Ascending aorta (tissue), 2 donors: ENCODE measurements at regions not wholly inside any gene's neighbourhood (a gene's known extent, or its start where the extent isn't known, plus 50 kb on each side); places are given as distances from the start of the nearest gene placed in this dataset.

Experiments
- DNase-seq, 2 donors: peaks; one replicate each; pipeline ENCODE4 v3.0.0-alpha.2; 2019; ENCODE audit warnings: low spot score in 2 of 2
- H3K27ac ChIP-seq, 2 donors: fragments of 200-600 bp; sonication (generic); one replicate each; pipeline ENCODE4 v1.5.1; 2016 to 2017; ENCODE audit warnings: mild to moderate bottlenecking in 1 of 2
- H3K27me3 ChIP-seq: fragments of 200-600 bp; sonication (generic); one replicate; pipeline ENCODE4 v1.5.1; 2017
- H3K36me3 ChIP-seq, 2 donors: fragments of 200-600 bp; sonication (generic); one replicate each; pipeline ENCODE4 v1.5.1; 2016
- H3K4me1 ChIP-seq, 2 donors: fragments of 200-600 bp; sonication (generic); one replicate each; pipeline ENCODE4 v1.5.1; 2016 to 2017; ENCODE audit warnings: mild to moderate bottlenecking in 1 of 2
- H3K4me3 ChIP-seq, 2 donors: fragments of 200-600 bp; sonication (generic); one replicate each; pipeline ENCODE4 v1.5.1; 2016 to 2017; ENCODE audit warnings: mild to moderate bottlenecking in 1 of 2
- H3K9me3 ChIP-seq, 2 donors: fragments of 200-600 bp; sonication (generic); one replicate each; pipeline ENCODE4 v1.5.1; 2016
- intact Hi-C: fragments of 100-400 bp; cut with DNase I; formaldehyde crosslinking; loops from one replicate; pipeline ENCODE4 v1.15.1; 2023
- TF ChIP-seq, protein P1 (sequence below), 3 experiments: fragments of 200-600 bp in 2 of 3; fragments of 450-650 bp in 1 of 3; sonication (generic) in 2 of 3; IDR thresholded peaks; one replicate each; pipeline ENCODE4 v1.5.1; 2016 to 2019; ENCODE audit warnings: antibody characterized with exemption in 3 of 3, mild to moderate bottlenecking in 1 of 3, moderate library complexity in 1 of 3

DNA sequence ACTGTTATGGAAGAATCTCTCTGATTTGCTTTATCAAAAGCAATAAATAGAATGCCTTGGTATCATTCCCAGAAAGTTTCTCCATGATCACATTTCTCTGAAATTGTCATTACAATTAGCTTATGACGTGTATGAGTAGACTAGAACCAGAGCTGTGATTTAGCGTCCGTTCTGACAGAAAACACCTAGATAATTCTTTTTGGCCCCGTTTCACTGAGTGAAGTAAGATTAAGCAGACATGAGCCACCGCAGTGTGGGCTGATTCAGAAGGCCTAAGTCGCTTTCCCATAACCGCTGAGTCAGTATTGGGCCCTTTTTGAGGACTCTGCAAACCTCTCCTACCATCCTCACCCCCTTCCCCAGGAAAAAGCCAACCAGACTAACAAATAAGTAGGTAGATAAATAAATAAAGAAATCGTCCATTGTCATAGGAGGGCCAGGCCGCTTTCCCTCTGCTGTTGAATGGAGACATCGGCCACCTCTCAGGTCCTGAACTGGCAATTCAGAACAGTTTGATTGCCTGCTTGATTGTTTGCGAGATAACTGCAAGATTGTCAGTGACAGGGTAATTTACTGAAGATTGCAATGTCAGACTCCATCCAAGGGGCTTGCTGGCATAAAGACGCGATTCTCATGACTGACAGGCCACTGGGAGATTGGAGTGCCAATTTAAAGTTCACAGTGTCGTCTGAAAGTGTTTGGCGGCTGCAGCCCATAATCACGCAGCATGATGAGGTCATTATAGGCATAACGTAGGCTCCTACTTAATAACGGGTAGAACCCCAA lies 105.0 kb upstream of the WWC1 start:
- no peaks in the 10 kb centered on the region for H3K27me3 ChIP-seq
- no peaks in the 10 kb centered on the region for H3K9me3 ChIP-seq
- TF ChIP-seq, protein P1, sequence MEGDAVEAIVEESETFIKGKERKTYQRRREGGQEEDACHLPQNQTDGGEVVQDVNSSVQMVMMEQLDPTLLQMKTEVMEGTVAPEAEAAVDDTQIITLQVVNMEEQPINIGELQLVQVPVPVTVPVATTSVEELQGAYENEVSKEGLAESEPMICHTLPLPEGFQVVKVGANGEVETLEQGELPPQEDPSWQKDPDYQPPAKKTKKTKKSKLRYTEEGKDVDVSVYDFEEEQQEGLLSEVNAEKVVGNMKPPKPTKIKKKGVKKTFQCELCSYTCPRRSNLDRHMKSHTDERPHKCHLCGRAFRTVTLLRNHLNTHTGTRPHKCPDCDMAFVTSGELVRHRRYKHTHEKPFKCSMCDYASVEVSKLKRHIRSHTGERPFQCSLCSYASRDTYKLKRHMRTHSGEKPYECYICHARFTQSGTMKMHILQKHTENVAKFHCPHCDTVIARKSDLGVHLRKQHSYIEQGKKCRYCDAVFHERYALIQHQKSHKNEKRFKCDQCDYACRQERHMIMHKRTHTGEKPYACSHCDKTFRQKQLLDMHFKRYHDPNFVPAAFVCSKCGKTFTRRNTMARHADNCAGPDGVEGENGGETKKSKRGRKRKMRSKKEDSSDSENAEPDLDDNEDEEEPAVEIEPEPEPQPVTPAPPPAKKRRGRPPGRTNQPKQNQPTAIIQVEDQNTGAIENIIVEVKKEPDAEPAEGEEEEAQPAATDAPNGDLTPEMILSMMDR (IDR thresholded peaks at IDR 0.05) = no peak
- no peak overlapping the region for H3K27ac ChIP-seq
- intact Hi-C loops = no loop called here
- no peaks in the 10 kb centered on the region for H3K4me1 ChIP-seq
- H3K36me3 ChIP-seq = no peaks in the 10 kb centered on the region
- no peak for DNase-seq
- no peak overlapping the region for H3K4me3 ChIP-seq

DNA sequence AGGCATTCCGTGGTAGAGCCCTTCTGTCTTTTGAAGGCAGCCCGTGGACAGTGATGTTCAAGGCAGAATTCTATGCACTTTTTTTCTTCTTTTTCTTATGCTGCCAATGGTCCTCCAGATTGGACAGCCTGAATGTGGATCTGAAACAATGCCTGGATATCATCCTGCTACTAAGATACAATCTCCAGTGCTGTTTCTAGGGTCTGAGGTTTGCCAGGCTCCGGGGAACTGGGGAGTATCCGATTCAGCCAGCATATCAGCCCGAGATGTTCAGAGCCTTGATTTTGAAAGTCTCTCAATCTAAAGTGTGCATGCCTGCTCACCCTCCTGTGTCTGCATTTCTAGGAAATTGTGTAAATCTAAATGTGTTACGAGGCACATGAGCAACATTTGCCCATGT lies 103.8 kb upstream of the WWC1 start:
- H3K9me3 ChIP-seq = no peaks in the 10 kb centered on the region
- H3K27ac ChIP-seq = no peak overlapping the region
- H3K36me3 ChIP-seq = no peaks in the 10 kb centered on the region
- TF ChIP-seq, protein P1 (IDR thresholded peaks at IDR 0.05) = no peak
- no peak overlapping the region for H3K4me3 ChIP-seq
- H3K4me1 ChIP-seq = no peaks in the 10 kb centered on the region
- intact Hi-C loops = no loop called here
- DNase-seq = no peak
- H3K27me3 ChIP-seq = no peaks in the 10 kb centered on the region

DNA sequence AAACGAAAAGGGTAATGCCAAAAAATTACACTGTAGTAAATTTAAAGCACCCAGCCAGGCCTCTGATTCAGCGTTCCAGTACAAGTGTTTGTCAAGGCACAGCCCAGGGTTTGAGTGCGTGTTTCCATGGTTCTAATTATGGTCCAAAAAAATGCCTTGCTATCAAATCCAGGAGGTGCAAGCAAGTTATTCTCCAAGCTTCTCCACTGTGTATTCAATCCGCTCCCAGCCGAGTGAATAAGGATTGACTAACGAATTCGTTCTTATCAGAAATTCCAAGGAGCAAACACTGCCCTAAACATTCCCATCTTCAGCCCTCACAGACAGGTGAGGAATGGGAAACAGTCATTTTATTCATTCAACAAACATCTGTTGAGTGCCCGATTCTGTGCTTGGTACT lies 103.3 kb upstream of the WWC1 start:
- no peaks in the 10 kb centered on the region for H3K4me1 ChIP-seq
- no peaks in the 10 kb centered on the region for H3K36me3 ChIP-seq
- intact Hi-C loops = no loop called here
- TF ChIP-seq, protein P1 (IDR thresholded peaks at IDR 0.05) = no peak
- DNase-seq = no peak
- no peaks in the 10 kb centered on the region for H3K9me3 ChIP-seq
- no peak overlapping the region for H3K4me3 ChIP-seq
- no peaks in the 10 kb centered on the region for H3K27me3 ChIP-seq
- H3K27ac ChIP-seq = no peak overlapping the region

DNA sequence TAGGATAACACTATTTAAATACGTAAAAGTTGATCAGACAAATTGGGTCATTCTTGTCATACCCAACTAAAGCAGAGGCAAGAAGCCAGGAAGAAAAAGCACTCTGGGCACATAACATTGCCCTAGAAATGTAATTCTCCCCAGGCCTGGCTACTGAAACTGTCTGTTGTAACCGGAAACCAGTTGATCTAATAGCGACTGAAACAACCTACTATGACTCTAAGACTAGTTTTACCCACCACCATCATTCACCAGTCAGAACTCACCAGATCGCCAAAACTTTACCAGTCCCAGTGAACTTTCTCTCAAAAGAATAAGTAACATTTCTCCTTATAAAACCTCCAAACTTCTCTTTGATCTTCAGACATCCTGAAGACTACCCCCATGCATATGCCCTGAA lies 99.3 kb upstream of the WWC1 start:
- Histone ChIP-seq H3K4me1 (no peaks in the 10 kb centered on the region), H3K9me3 (no peaks in the 10 kb centered on the region), H3K36me3 (no peaks in the 10 kb centered on the region), H3K27me3 (no peaks in the 10 kb centered on the region), H3K4me3 (no peak overlapping the region), H3K27ac (no peak overlapping the region)
- TF ChIP-seq, protein P1 (IDR thresholded peaks at IDR 0.05) = no peak
- intact Hi-C loops = no loop called here
- no peak for DNase-seq

DNA sequence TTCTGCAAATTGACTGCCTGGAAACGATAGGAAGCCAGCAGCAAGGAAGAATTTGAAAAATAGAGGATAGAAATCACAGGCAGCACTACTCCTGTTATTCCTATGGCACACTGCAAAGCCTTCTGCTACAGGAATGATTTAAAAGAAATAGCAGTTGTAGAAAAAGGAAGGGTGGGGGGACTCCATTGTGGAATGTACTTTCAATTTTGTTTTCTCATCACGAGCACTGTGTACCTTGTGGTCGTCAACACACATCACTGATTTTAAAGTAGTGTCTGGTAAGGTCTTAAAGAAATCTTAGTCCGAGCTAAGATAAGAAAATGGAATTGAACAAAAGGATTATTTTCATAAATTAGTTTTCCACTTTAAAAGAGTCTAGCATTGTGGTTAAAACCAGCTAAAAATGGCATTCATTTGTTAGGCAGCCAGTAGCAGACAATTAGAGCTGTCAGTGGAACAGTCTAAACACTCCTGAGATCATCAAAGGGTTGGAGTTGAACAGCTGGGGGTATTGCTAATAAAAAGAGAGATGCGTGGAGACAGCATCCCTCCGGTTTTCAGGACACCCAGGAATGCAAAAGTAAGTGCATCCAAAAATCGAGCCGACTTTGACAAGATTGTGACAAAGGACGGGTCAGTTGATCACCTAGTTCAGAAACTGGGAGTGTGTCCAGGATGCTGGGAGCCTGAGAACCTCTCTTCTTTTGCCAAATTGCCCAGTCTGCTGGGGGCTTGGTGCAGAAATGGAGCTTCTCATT lies 97.8 kb upstream of the WWC1 start:
- H3K27ac ChIP-seq = no peak overlapping the region
- H3K36me3 ChIP-seq = no peaks in the 10 kb centered on the region
- no peak for DNase-seq
- H3K4me1 ChIP-seq = no peaks in the 10 kb centered on the region
- H3K4me3 ChIP-seq = no peak overlapping the region
- intact Hi-C loops = no loop called here
- TF ChIP-seq, protein P1 (IDR thresholded peaks at IDR 0.05) = no peak
- H3K27me3 ChIP-seq = no peaks in the 10 kb centered on the region
- no peaks in the 10 kb centered on the region for H3K9me3 ChIP-seq
